H9 (cell line): ENCODE measurements at regions not wholly inside any gene's neighbourhood (a gene's known extent, or its start where the extent isn't known, plus 50 kb on each side); places are given as distances from the start of the nearest gene placed in this dataset.

ENCODE experiments used
- DNase-seq: peaks from one replicate; pipeline ENCODE4 v3.0.0-alpha.2; 2017
- H2AFZ ChIP-seq: one replicate; pipeline ENCODE4 v1.6.1; 2013; ENCODE audit warnings: mild to moderate bottlenecking, low read length, control low read depth, moderate library complexity
- H2AK5ac ChIP-seq: 2 replicates; pipeline ENCODE4 v1.6.1; 2013; ENCODE audit warnings: low read length, control low read depth, mixed read lengths; ENCODE audit not compliant: insufficient read length
- H2BK120ac ChIP-seq: one replicate; pipeline ENCODE4 v1.6.1; 2013; ENCODE audit warnings: low read depth, mild to moderate bottlenecking, low read length, control low read depth, inconsistent platforms; ENCODE audit not compliant: poor library complexity, severe bottlenecking
- H2BK12ac ChIP-seq: 2 replicates; pipeline ENCODE4 v1.6.1; 2013; ENCODE audit warnings: low read length, control low read depth, mixed read lengths, low read depth; ENCODE audit not compliant: insufficient read length
- H2BK15ac ChIP-seq: 2 replicates; pipeline ENCODE4 v1.6.1; 2013; ENCODE audit warnings: low read depth, low read length, control low read depth
- H2BK20ac ChIP-seq: one replicate; pipeline ENCODE4 v1.6.1; 2013; ENCODE audit warnings: low read depth, mild to moderate bottlenecking, low read length, control low read depth, inconsistent platforms; ENCODE audit not compliant: poor library complexity, severe bottlenecking
- H2BK5ac ChIP-seq: 2 replicates; pipeline ENCODE4 v1.6.1; 2013; ENCODE audit warnings: low read length, control low read depth, mixed read lengths; ENCODE audit not compliant: insufficient read length
- H3K14ac ChIP-seq: 2 replicates; pipeline ENCODE4 v1.6.1; 2013; ENCODE audit warnings: low read length, control low read depth; ENCODE audit not compliant: insufficient read depth
- H3K18ac ChIP-seq: 2 replicates; pipeline ENCODE4 v1.6.1; 2013; ENCODE audit warnings: low read depth, mild to moderate bottlenecking, mixed read lengths, low read length, control low read depth; ENCODE audit not compliant: insufficient read length
- H3K23ac ChIP-seq: 2 replicates; pipeline ENCODE4 v1.6.1; 2013; ENCODE audit warnings: low read length, control low read depth, mixed read lengths, low read depth; ENCODE audit not compliant: insufficient read length
- H3K23me2 ChIP-seq: 2 replicates; pipeline ENCODE4 v1.6.1; 2013; ENCODE audit warnings: low read depth, mild to moderate bottlenecking, mixed read lengths, low read length, control low read depth; ENCODE audit not compliant: insufficient read length, poor library complexity, severe bottlenecking
- H3K27ac ChIP-seq: 2 replicates; pipeline ENCODE4 v1.5.1; 2013; ENCODE audit warnings: low read length, control low read depth, mixed read lengths, low read depth; ENCODE audit not compliant: insufficient read length
- H3K27me3 ChIP-seq: 2 replicates; pipeline ENCODE4 v1.6.1; 2013; ENCODE audit warnings: low read length, control low read depth, inconsistent platforms; ENCODE audit not compliant: insufficient read depth
- H3K4ac ChIP-seq: 2 replicates; pipeline ENCODE4 v1.6.1; 2013; ENCODE audit warnings: low read depth, mild to moderate bottlenecking, control low read depth, inconsistent platforms, low read length, moderate library complexity
- H3K4me1 ChIP-seq: 2 replicates; pipeline ENCODE4 v1.6.1; 2013; ENCODE audit warnings: low read length, control low read depth, inconsistent platforms; ENCODE audit not compliant: insufficient read depth
- H3K4me2 ChIP-seq: 2 replicates; pipeline ENCODE4 v1.6.1; 2013; ENCODE audit warnings: low read length, control low read depth, mixed read lengths; ENCODE audit not compliant: insufficient read length, insufficient read depth
- H3K56ac ChIP-seq: 2 replicates; pipeline ENCODE4 v1.6.1; 2013; ENCODE audit warnings: low read depth, mild to moderate bottlenecking, mixed read lengths, low read length, control low read depth; ENCODE audit not compliant: insufficient read length
- H3K79me1 ChIP-seq: 2 replicates; pipeline ENCODE4 v1.6.1; 2013; ENCODE audit warnings: low read depth, mild to moderate bottlenecking, moderate library complexity, low read length, control low read depth, inconsistent platforms; ENCODE audit not compliant: insufficient read depth, poor library complexity, severe bottlenecking
- H3K79me2 ChIP-seq: 2 replicates; pipeline ENCODE4 v1.6.1; 2013; ENCODE audit warnings: low read length, control low read depth, inconsistent platforms; ENCODE audit not compliant: insufficient read depth
- H3K9ac ChIP-seq: 2 replicates; pipeline ENCODE4 v1.6.1; 2013; ENCODE audit warnings: low read length, control low read depth, mixed read lengths; ENCODE audit not compliant: insufficient read length; ENCODE audit errors: extremely low read depth
- H3K9me3 ChIP-seq: one replicate; pipeline ENCODE4 v1.6.1; 2013; ENCODE audit warnings: low read depth, low read length, inconsistent platforms; ENCODE audit not compliant: control insufficient read depth
- H3T11ph ChIP-seq: one replicate; pipeline ENCODE4 v1.6.1; 2013; ENCODE audit warnings: mild to moderate bottlenecking, low read length, control low read depth, inconsistent platforms
- H4K20me1 ChIP-seq: one replicate; pipeline ENCODE4 v1.6.1; 2013; ENCODE audit not compliant: control insufficient read depth, insufficient read length, insufficient read depth
- H4K5ac ChIP-seq: 2 replicates; pipeline ENCODE4 v1.6.1; 2013; ENCODE audit warnings: low read depth, mild to moderate bottlenecking, mixed read lengths, low read length, control low read depth; ENCODE audit not compliant: insufficient read length
- H4K8ac ChIP-seq: replicated peaks from 2 replicates; pipeline ENCODE4 v1.6.1; 2013; ENCODE audit warnings: low read length, control low read depth, mixed read lengths, low read depth; ENCODE audit not compliant: insufficient read length
- H4K91ac ChIP-seq: 2 replicates; pipeline ENCODE4 v1.6.1; 2013; ENCODE audit warnings: low read depth, mild to moderate bottlenecking, moderate library complexity, mixed read lengths, low read length, control low read depth; ENCODE audit not compliant: insufficient read length
- H3K27ac Mint-ChIP-seq, 3 experiments: 2 replicates in 2 of 3; 3 replicates in 1 of 3; pipeline ENCODE4 v1.8.0; 2020 to 2021; ENCODE audit warnings: mixed read lengths in 3 of 3, mild to moderate bottlenecking in 1 of 3, moderate library complexity in 1 of 3
- H3K27me3 Mint-ChIP-seq: 2 replicates; pipeline ENCODE4 v1.8.0; 2021; ENCODE audit warnings: low read depth, mild to moderate bottlenecking, moderate library complexity, mixed read lengths
- H3K36me3 Mint-ChIP-seq, 3 experiments: 2 replicates in 2 of 3; 3 replicates in 1 of 3; pipeline ENCODE4 v1.8.0; 2020 to 2021; ENCODE audit warnings: low read depth in 3 of 3, mixed read lengths in 3 of 3; ENCODE audit not compliant: insufficient read depth in 1 of 3
- H3K4me1 Mint-ChIP-seq, 2 experiments: 2 replicates each; pipeline ENCODE4 v1.8.0; 2020; ENCODE audit warnings: mixed read lengths in 2 of 2
- H3K4me3 Mint-ChIP-seq, 2 experiments: 2 replicates in 1 of 2; 3 replicates in 1 of 2; pipeline ENCODE4 v1.8.0; 2020 to 2021; ENCODE audit warnings: mild to moderate bottlenecking in 2 of 2, mixed read lengths in 2 of 2, moderate library complexity in 1 of 2
- H3K9me3 Mint-ChIP-seq, 2 experiments: 2 replicates in 1 of 2; 3 replicates in 1 of 2; pipeline ENCODE4 v1.8.0; 2020; ENCODE audit warnings: mild to moderate bottlenecking in 2 of 2, mixed read lengths in 2 of 2, moderate library complexity in 1 of 2
- WGBS: extraction: QIAGEN DNeasy Blood & Tissue Kit; methylation state at CpG from one replicate; pipeline ENCODE4 v1.1.7; 2013; ENCODE audit warnings: missing lambda C conversion rate, low lambda C conversion rate, mixed read lengths; ENCODE audit not compliant: insufficient read length; ENCODE audit errors: extremely low coverage; 5-methylcytosine and 5-hydroxymethylcytosine counted together
- TF ChIP-seq, protein P1 (sequence below): fragments of 200-600 bp; sonication (generic); conservative IDR thresholded peaks from 3 replicates; pipeline ENCODE4 v1.8.0; 2021; ENCODE audit warnings: antibody characterized with exemption, mild to moderate bottlenecking

DNA sequence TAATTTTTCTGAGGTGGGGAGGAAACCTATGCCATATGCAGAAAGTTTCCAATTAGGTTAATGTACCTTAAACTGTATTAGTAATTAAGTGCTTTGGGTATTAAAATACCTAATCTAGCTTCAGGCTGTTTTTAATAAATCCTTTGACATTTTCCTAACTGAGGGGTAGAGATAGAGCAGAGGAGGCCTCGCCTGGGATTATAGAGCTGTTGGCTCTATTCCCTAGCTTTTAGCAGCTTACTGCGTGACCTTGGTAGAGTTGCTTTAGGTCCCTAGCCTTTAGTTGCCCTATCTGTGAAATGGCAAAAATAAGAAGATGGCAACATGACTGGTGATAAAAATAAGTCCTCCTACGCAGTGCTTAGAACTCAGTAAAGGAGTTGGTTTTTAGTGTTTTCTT is 621.0 kb downstream of the LMO4 start:
- Histone ChIP-seq H4K91ac (no peak overlapping the region), H3K9ac (no peak overlapping the region), H3K9me3 (no peaks in the 10 kb centered on the region), H3K23ac (no peak overlapping the region), H2BK5ac (no peak overlapping the region), H3K27me3 (no peaks in the 10 kb centered on the region), H3K56ac (no peak overlapping the region), H2AFZ (no peak overlapping the region), H2BK15ac (no peak overlapping the region), H3K23me2 (no peaks in the 10 kb centered on the region), H3K4me2 (no peak overlapping the region), H3K14ac (no peak overlapping the region), H2BK12ac (no peak overlapping the region), H4K20me1 (no peaks in the 10 kb centered on the region), H3K18ac (no peak overlapping the region), H3K79me2 (no peaks in the 10 kb centered on the region), H2BK20ac (no peak overlapping the region), H3K4me1 (no peaks in the 10 kb centered on the region), H4K8ac (no peak overlapping the region), H4K5ac (no peak overlapping the region), H3K27ac (no peak overlapping the region), H3K4ac (no peak overlapping the region), H2BK120ac (no peak overlapping the region), H3T11ph (no peak overlapping the region), H3K79me1 (no peaks in the 10 kb centered on the region), H2AK5ac (no peak overlapping the region)
- TF ChIP-seq, protein P1, sequence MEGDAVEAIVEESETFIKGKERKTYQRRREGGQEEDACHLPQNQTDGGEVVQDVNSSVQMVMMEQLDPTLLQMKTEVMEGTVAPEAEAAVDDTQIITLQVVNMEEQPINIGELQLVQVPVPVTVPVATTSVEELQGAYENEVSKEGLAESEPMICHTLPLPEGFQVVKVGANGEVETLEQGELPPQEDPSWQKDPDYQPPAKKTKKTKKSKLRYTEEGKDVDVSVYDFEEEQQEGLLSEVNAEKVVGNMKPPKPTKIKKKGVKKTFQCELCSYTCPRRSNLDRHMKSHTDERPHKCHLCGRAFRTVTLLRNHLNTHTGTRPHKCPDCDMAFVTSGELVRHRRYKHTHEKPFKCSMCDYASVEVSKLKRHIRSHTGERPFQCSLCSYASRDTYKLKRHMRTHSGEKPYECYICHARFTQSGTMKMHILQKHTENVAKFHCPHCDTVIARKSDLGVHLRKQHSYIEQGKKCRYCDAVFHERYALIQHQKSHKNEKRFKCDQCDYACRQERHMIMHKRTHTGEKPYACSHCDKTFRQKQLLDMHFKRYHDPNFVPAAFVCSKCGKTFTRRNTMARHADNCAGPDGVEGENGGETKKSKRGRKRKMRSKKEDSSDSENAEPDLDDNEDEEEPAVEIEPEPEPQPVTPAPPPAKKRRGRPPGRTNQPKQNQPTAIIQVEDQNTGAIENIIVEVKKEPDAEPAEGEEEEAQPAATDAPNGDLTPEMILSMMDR = no peak
- Mint-ChIP-seq H3K4me3 (no peak overlapping the region), H3K9me3 (no peaks in the 10 kb centered on the region), H3K27me3 (no peaks in the 10 kb centered on the region), H3K27ac (no peak overlapping the region), H3K4me1 (peaks cover 19 to 28% of the 10 kb centered on the region in 2 experiments), H3K36me3 (no peaks in the 10 kb centered on the region; a peak in 1 of 7 replicates)
- no peak for DNase-seq
- no CpG with 5 or more reads among the region's 3 CpGs for WGBS
